Adrenal gland (tissue), 9 donors: ENCODE measurements at regions not wholly inside any gene's neighbourhood (a gene's known extent, or its start where the extent isn't known, plus 50 kb on each side); places are given as distances from the start of the nearest gene placed in this dataset.

Experiments used
- DNase-seq, 7 donors: peaks; one replicate each; pipeline ENCODE4 v3.0.0-alpha.2; 2019 to 2020
- H3K27ac ChIP-seq, 5 donors: fragments of 200-600 bp; sonication (generic) in 4 of 5; 1 replicate in 3 of 5; 2 replicates in 2 of 5; pipeline versions ENCODE4 v1.5.1 to v1.8.0; 2016 to 2020; ENCODE audit warnings: mild to moderate bottlenecking in 1 of 5
- H3K27me3 ChIP-seq: fragments of 200-600 bp; 2 replicates; pipeline ENCODE4 v1.8.0; 2021
- H3K36me3 ChIP-seq, 2 donors: fragments of 200-600 bp; replicated peaks in 1 of 2; 1 replicate in 1 of 2; 2 replicates in 1 of 2; pipeline versions ENCODE4 v1.5.1 to v1.8.0; 2018 to 2022
- H3K4me1 ChIP-seq, 2 donors: fragments of 200-600 bp; replicated peaks in 1 of 2; 1 replicate in 1 of 2; 2 replicates in 1 of 2; pipeline versions ENCODE4 v1.5.1 to v1.8.0; 2018 to 2021
- H3K4me3 ChIP-seq, 4 donors: fragments of 200-600 bp; sonication (generic) in 3 of 4; one replicate each; pipeline ENCODE4 v1.5.1; 2016 to 2018
- H3K9me3 ChIP-seq, 3 donors: fragments of 200-600 bp; sonication (generic) in 1 of 3; replicated peaks in 1 of 3; 1 replicate in 2 of 3; 2 replicates in 1 of 3; pipeline versions ENCODE4 v1.5.1 to v1.8.0; 2016 to 2021
- CTCF ChIP-seq, 6 experiments: fragments of 450-650 bp in 4 of 6; fragments of 200-600 bp in 2 of 6; sonication (generic) in 1 of 6; IDR thresholded peaks; 1 replicate in 5 of 6; 2 replicates in 1 of 6; pipeline versions ENCODE4 v1.5.1 to v1.8.0; 2016 to 2021; ENCODE audit warnings: antibody characterized with exemption in 6 of 6, mild to moderate bottlenecking in 2 of 6, moderate library complexity in 1 of 6
- POLR2A ChIP-seq, 2 donors: fragments of 450-650 bp; IDR thresholded peaks; one replicate each; pipeline ENCODE4 v1.6.1; 2017; ENCODE audit warnings: antibody characterized with exemption in 2 of 2, mild to moderate bottlenecking in 2 of 2, moderate library complexity in 1 of 2
- WGBS, 4 donors: extraction: QIAGEN DNeasy Blood & Tissue Kit in 2 of 4; methylation state at CpG; one replicate each; pipeline versions ENCODE4 v1.1.5 to v1.1.7; 2013 to 2017; 5-methylcytosine and 5-hydroxymethylcytosine counted together
- intact Hi-C, 2 donors: fragments of 100-400 bp; cut with DNase I; formaldehyde crosslinking; loops; one replicate each; pipeline versions ENCODE4 v1.14.1 to v1.15.0; 2022 to 2023
- donor health status: healthy with polysubstance abuse.
- donor health status: Bipolar disorder and iron deficiency.
- donor health status: DM: yes; HTN: yes; CAD: no.
- donor health status: DM: no; HTN: no; CAD: no.
- donor health status: DM: no; HTN: no; CAD: no.

DNA sequence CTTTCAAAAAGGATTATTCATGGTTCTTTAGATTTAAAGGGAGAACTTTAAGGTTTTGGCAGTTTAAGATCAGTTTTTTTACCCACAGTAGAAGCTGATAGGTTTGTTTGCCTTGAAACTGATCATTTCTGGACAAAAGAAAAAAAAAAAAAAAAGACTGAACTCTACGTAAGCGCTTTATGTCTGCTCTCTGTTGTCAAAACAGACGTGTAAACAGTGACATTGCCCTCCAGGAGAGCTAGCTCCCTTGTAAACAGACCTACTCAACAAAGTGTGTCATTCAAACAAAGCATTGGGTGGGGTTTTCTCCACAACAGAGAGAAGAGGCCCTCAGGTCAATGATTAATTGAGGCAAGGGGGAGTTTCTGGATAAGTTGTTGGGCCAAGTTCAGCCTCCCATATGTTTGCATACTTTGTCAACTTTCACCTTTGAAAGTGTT lies 568.1 kb upstream of the LRRN3 start:
- TF ChIP-seq CTCF (IDR thresholded peaks at IDR 0.05) (no peak), POLR2A (IDR thresholded peaks at IDR 0.05) (no peak)
- Histone ChIP-seq H3K4me3 (no peak overlapping the region), H3K4me1 (peaks cover 14 to 17% of the 10 kb centered on the region in 2 donors), H3K27ac (no peak overlapping the region), H3K9me3 (no peaks in the 10 kb centered on the region), H3K27me3 (no peaks in the 10 kb centered on the region), H3K36me3 (no peaks in the 10 kb centered on the region)
- intact Hi-C loops, result no loop called here
- 63 to 76% (median 74%) methylated on average over 3 of the region's 3 CpGs for WGBS, 4 donors
- no peak for DNase-seq

- WGBS, 4 donors, result 91 to 96% (median 93%) methylated on average over 2 of the region's 2 CpGs
- H3K36me3 ChIP-seq, result no peaks in the 10 kb centered on the region
- no peaks in the 10 kb centered on the region for H3K9me3 ChIP-seq
- TF ChIP-seq CTCF (IDR thresholded peaks at IDR 0.05), result no peak
- no peak for TF ChIP-seq POLR2A (IDR thresholded peaks at IDR 0.05)
- no peak overlapping the region for H3K4me3 ChIP-seq
- intact Hi-C loops, result no loop called here
- H3K4me1 ChIP-seq, result no peaks in the 10 kb centered on the region
- no peak for DNase-seq
- no peaks in the 10 kb centered on the region for H3K27me3 ChIP-seq
- H3K27ac ChIP-seq, result no peak overlapping the region
These were observed 561.8 kb upstream of the LRRN3 start for GRCh38 chr7:110529175-110529574.

DNA sequence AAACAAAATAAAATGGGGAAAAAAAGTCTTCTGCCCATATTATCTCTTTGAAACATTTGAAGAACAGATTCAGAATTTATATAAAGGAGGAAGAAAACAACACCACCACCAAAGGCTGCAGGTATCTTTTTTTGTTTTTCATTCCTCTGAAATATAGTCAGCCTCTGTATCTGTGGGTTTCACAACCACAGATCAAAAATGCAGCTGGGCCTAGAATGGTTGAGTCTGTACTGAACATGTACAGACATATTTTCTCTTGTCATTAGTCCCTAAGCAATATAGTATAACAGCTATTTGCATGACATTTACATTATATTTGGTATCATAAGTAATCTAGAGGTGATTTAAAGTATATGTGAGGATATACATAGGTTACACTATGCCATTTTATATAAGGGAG lies 559.7 kb upstream of the LRRN3 start:
- no peak for DNase-seq
- Histone ChIP-seq H3K27ac (no peak overlapping the region), H3K36me3 (no peaks in the 10 kb centered on the region), H3K4me1 (no peaks in the 10 kb centered on the region), H3K9me3 (no peaks in the 10 kb centered on the region), H3K4me3 (no peak overlapping the region), H3K27me3 (no peaks in the 10 kb centered on the region)
- intact Hi-C loops, result no loop called here
- TF ChIP-seq CTCF (IDR thresholded peaks at IDR 0.05), result no peak
- TF ChIP-seq POLR2A (IDR thresholded peaks at IDR 0.05), result no peak

GRCh38 chr7:110534241-110534931 lies 556.5 kb upstream of the LRRN3 start:
- Histone ChIP-seq H3K36me3 (no peaks in the 10 kb centered on the region), H3K27me3 (no peaks in the 10 kb centered on the region), H3K9me3 (no peaks in the 10 kb centered on the region), H3K4me3 (no peak overlapping the region), H3K27ac (no peak overlapping the region), H3K4me1 (no peaks in the 10 kb centered on the region)
- 56 to 60% (median 58%) methylated on average over 7 of the region's 7 CpGs for WGBS, 4 donors
- DNase-seq, result peak in 5 of 7 donors; percentile 31 to 38 (median 36)
- TF ChIP-seq POLR2A (IDR thresholded peaks at IDR 0.05), result no peak
- no peak for TF ChIP-seq CTCF (IDR thresholded peaks at IDR 0.05)
- intact Hi-C loops, result no loop called here
